AG10803 (cell line): ENCODE measurements at regions not wholly inside any gene's neighbourhood (a gene's known extent, or its start where the extent isn't known, plus 50 kb on each side); places are given as distances from the start of the nearest gene placed in this dataset.

ENCODE experiments used
- DNase-seq: peaks from one replicate; pipeline ENCODE4 v3.0.0; 2010; ENCODE audit warnings: low read depth
- H3K4me3 ChIP-seq: 2 replicates; pipeline ENCODE4 v1.5.1; 2011; ENCODE audit warnings: mild to moderate bottlenecking, low read length, control low read depth
- CTCF ChIP-seq: conservative IDR thresholded peaks from 2 replicates; pipeline ENCODE4 v1.5.1; 2011; ENCODE audit warnings: mild to moderate bottlenecking, low read length, control low read depth, inconsistent platforms

- TF ChIP-seq CTCF = no peak
- peak; percentile 26 for DNase-seq
Observed at GRCh38 chr6:82030761-82031503, 216.6 kb downstream of the IBTK start.

GRCh38 chr6:82030301-82030700 is 217.2 kb downstream of the IBTK start:
- DNase-seq = no peak
- no peak for TF ChIP-seq CTCF
- no peak overlapping the region for H3K4me3 ChIP-seq

More at GRCh38 chr6:82030761-82031503, 216.6 kb downstream of the IBTK start:
- H3K4me3 ChIP-seq = no peak overlapping the region

GRCh38 chr6:82025271-82025670 is 222.3 kb downstream of the IBTK start:
- no peak overlapping the region for H3K4me3 ChIP-seq
- peak; percentile 62 for DNase-seq
- no peak for TF ChIP-seq CTCF

- TF ChIP-seq CTCF = no peak
- no peak overlapping the region for H3K4me3 ChIP-seq
- peak; percentile 78 for DNase-seq
Observed at GRCh38 chr6:82022614-82023129, 224.9 kb downstream of the IBTK start.

- H3K4me3 ChIP-seq = no peak overlapping the region
- no peak for TF ChIP-seq CTCF
- no peak for DNase-seq
Observed at GRCh38 chr6:82017773-82018172, 229.8 kb downstream of the IBTK start.

GRCh38 chr6:82017288-82017687 is 230.3 kb downstream of the IBTK start:
- no peak overlapping the region for H3K4me3 ChIP-seq
- peak; percentile 90 for DNase-seq
- TF ChIP-seq CTCF = no peak

GRCh38 chr6:82015526-82015925 is 232.0 kb downstream of the IBTK start:
- no peak for DNase-seq
- H3K4me3 ChIP-seq = no peak overlapping the region
- no peak for TF ChIP-seq CTCF
